SK-N-MC (cell line): ENCODE measurements at regions not wholly inside any gene's neighbourhood (a gene's known extent, or its start where the extent isn't known, plus 50 kb on each side); places are given as distances from the start of the nearest gene placed in this dataset.

Source experiments
- EZH2 ChIP-seq: fragments of 200-600 bp; sonication (generic); IDR thresholded peaks from one replicate; pipeline ENCODE4 v1.6.1; 2017; ENCODE audit warnings: antibody characterized with exemption
- FOXP2 ChIP-seq: optimal IDR thresholded peaks from 2 replicates; pipeline ENCODE3; 2011; ENCODE audit warnings: mild to moderate bottlenecking, moderate library complexity; ENCODE audit not compliant: insufficient read depth; ENCODE audit errors: extremely low read length, control extremely low read depth
- POLR2AphosphoS5 ChIP-seq: IDR thresholded peaks from 2 replicates; pipeline ENCODE4 v1.6.1; 2012; ENCODE audit warnings: mild to moderate bottlenecking, low read depth, low read length, borderline replicate concordance

DNA sequence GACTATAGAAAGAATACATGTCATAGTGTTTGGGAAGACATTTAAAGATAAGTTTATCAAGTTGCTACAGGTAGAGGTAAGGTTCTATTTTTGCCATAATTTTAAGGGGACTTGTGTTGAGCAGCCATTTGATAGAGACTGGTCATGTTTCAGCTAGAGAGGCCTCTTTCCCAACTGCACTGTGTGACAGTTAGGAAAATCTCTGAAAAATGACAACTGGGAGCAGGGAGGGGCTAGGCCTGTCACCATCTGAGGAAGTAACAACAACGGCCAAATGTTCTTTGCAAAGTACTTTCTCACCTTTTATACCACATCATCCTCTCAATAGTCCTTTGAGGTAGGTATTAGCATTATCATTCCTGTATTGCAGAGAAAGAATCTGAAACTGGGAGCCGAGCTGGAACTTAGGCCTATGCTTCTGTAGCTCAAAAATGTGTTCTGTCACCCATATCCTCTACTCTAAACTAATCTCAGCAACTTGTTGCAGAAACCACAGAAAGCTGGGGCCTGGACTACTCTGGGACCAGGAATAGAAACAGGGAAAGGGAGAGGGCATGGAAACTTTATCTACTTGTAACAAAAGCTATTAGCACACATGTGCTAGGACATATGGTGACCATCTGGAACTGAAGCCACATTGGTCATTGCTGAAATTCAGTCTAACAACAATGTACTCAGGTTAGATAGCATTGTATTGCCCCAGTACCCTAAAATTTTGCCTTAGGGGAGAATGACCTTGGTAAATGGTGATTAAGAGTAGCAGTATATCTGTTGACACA is 198.9 kb downstream of the MID1IP1 start:
- TF ChIP-seq EZH2 (no peak), POLR2AphosphoS5 (no peak), FOXP2 (no peak)
